Fibroblast of pulmonary artery (primary cell): ENCODE measurements at regions not wholly inside any gene's neighbourhood (a gene's known extent, or its start where the extent isn't known, plus 50 kb on each side); places are given as distances from the start of the nearest gene placed in this dataset.

ENCODE experiments used
- DNase-seq: peaks from one replicate; pipeline ENCODE4 v3.0.0-alpha.2; 2010; ENCODE audit warnings: low read depth
- H3K4me3 ChIP-seq: replicated peaks from 2 replicates; pipeline ENCODE4 v1.5.1; 2011; ENCODE audit warnings: low read depth, mild to moderate bottlenecking, control low read depth, low read length, moderate library complexity
- CTCF ChIP-seq: IDR thresholded peaks from 2 replicates; pipeline ENCODE4 v1.5.1; 2011; ENCODE audit warnings: mild to moderate bottlenecking, control low read depth, low read length, inconsistent platforms; ENCODE audit errors: missing control alignments

- no peak for TF ChIP-seq CTCF
- DNase-seq = no peak
- H3K4me3 ChIP-seq = no peak overlapping the region
Observed at GRCh38 chr10:2659660-2660209, 407.6 kb upstream of the PFKP start.

GRCh38 chr10:2658780-2659179, 408.6 kb upstream of the PFKP start:
- no peak for DNase-seq
- H3K4me3 ChIP-seq = no peak overlapping the region
- no peak for TF ChIP-seq CTCF

GRCh38 chr10:2650328-2650727, 417.0 kb upstream of the PFKP start:
- no peak overlapping the region for H3K4me3 ChIP-seq
- no peak for TF ChIP-seq CTCF

GRCh38 chr10:2641028-2641427, 426.3 kb upstream of the PFKP start:
- H3K4me3 ChIP-seq = no peak overlapping the region
- TF ChIP-seq CTCF = no peak
- DNase-seq = no peak

More at GRCh38 chr10:2650328-2650727, 417.0 kb upstream of the PFKP start:
- no peak for DNase-seq

- no peak for DNase-seq
- no peak for TF ChIP-seq CTCF
- H3K4me3 ChIP-seq = no peak overlapping the region
Observed at GRCh38 chr10:2633630-2634029, 433.7 kb upstream of the PFKP start.

- no peak for DNase-seq
- no peak for TF ChIP-seq CTCF
- no peak overlapping the region for H3K4me3 ChIP-seq
Observed at GRCh38 chr10:2631557-2632205, 435.7 kb upstream of the PFKP start.

- TF ChIP-seq CTCF = no peak
- no peak overlapping the region for H3K4me3 ChIP-seq
- no peak for DNase-seq
Observed at GRCh38 chr10:2628705-2629104, 438.6 kb upstream of the PFKP start.
